Uterus (tissue), 2 donors: ENCODE measurements at regions not wholly inside any gene's neighbourhood (a gene's known extent, or its start where the extent isn't known, plus 50 kb on each side); places are given as distances from the start of the nearest gene placed in this dataset.

Source experiments
- CTCF ChIP-seq, 4 experiments: fragments of 200-600 bp in 2 of 4; fragments of 450-650 bp in 2 of 4; sonication (generic) in 2 of 4; IDR thresholded peaks; one replicate each; pipeline ENCODE4 v1.5.1; 2016 to 2019; ENCODE audit warnings: antibody characterized with exemption in 4 of 4, mild to moderate bottlenecking in 2 of 4, moderate library complexity in 1 of 4
- POLR2A ChIP-seq, 2 donors: fragments of 450-650 bp; IDR thresholded peaks; one replicate each; pipeline ENCODE4 v1.6.1; 2016; ENCODE audit warnings: antibody characterized with exemption in 2 of 2, mild to moderate bottlenecking in 1 of 2, moderate library complexity in 1 of 2

GRCh38 chr12:127515941-127516340 is 751.0 kb upstream of the TMEM132C start:
- TF ChIP-seq CTCF (IDR thresholded peaks at IDR 0.05) (no peak), POLR2A (IDR thresholded peaks at IDR 0.05) (no peak)
